Cardiac septum (tissue), 1 donor: ENCODE measurements at regions not wholly inside any gene's neighbourhood (a gene's known extent, or its start where the extent isn't known, plus 50 kb on each side); places are given as distances from the start of the nearest gene placed in this dataset.
"Not testable (repeated sequence)": the region's sequence is repeated elsewhere in the genome, so short reads cannot be mapped to it uniquely, and the experiment has no call there.

ENCODE experiments used
- DNase-seq: peaks from one replicate; pipeline ENCODE4 v3.0.0-alpha.2; 2020; ENCODE audit warnings: low spot score
- intact Hi-C: fragments of 100-400 bp; cut with DNase I; formaldehyde crosslinking; loops from one replicate; pipeline ENCODE4 v1.14.0; 2022
- donor health status: DM: no; HTN: no; CAD: no.

DNA sequence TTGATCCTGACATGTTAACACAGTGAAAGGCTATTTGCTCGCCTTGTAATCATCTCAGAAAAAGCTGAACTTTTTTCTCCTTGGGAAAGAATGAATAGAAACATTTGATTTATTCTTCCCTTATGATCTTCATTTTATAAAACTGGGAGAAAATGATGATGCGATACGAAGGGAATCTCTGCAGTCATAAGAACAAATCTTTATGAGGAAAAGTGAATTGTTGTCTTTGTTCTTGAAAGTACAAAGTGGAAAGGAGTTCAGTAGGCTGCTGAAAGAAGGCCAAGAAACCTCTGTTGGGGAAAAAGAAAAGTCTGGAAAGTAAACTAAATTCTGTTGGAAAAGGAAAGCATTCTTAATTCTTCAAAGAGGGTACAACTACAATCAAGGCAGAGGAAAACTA, 248.8 kb downstream of the NSUN3 start:
- DNase-seq: no peak
- intact Hi-C loops: no loop called here

DNA sequence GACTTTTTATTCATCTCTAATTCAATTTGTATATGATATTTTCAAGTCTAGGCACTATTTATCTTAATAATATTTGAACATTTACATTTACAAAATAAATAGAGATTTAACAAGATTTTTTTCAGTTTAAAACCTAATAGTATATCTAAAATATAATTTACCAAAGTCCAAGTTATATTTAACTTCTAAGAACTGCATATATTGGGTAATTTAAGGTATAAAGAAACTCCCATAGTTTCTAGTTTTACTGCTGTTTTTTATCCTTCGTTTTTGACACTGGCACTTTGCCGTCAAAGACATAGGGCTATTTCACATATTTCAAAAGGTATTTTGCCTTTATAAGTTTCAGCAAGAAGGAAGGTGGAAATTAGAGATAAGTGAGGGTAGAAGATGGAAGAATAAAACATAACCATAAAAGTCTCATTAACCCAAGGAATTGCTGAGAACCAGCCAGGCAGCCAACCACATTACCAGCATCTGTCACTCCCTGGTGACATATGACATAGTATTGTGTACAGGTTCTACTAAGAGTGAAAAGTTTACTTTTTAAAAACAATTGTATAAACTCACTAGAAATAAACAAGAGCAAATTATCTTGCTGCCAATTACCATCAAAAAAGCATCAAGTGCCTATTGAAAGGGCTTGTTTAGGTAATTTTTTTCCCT, 251.5 kb downstream of the NSUN3 start:
- no peak for DNase-seq
- intact Hi-C loops: no loop called here

DNA sequence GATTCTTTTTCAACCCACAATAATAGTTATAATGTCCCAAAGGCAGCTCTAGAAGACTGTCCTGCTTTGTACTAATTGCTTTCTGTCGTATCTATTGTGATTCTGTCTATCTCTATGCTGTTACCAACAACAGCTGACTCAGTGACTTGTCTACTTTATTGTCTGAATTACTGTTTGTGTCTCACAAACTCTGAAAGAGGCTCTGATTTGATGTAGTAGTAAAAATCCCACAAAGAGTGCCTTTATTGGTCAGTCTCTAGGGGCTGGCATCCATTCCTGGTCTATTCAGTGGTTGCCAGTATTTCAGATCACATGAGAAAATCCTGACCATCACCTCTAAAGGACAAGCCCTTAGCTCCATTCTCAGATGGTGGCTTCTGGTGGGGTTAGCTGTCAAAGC, 254.2 kb downstream of the NSUN3 start:
- DNase-seq: no peak
- intact Hi-C loops: no loop called here

DNA sequence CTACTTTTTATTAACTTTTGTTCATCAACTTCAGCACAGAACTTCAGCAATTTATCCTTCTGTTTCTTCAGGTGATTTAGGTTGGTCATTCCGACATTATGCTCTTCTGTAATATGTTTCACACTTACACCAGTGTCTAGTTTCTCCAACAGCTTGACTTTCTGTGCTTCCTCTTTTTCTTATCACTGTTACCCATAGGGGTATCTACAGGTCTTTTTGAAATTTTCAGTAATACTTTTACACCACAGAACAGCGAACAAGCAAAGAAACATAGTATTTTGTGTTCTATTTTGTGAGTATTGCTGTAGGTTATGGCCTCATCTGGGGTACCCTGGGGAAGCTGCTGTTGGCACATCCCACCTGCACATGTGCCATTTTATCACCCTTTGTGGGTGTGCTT, 260.7 kb downstream of the NSUN3 start:
- no peak for DNase-seq
- intact Hi-C loops: no loop called here

DNA sequence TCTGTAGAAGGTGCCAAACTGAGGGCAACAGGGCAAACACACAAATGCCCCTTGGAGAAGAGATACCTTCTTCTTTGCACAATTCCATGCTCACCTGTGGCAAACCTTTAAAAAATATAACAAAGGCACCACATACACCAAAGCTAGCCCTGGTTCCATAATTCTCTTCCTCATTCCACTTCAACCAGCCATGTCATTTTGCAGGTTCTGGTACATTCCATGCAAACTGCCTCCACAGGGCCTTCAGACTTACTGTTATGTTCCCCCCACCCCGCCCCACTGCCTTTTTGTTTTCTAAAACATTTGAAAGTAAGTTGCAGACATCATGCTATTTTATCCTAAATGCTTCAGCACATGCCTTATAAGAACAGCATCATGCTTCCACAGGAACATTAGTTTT, 269.0 kb downstream of the NSUN3 start:
- no peak for DNase-seq
- intact Hi-C loops: no loop called here

DNA sequence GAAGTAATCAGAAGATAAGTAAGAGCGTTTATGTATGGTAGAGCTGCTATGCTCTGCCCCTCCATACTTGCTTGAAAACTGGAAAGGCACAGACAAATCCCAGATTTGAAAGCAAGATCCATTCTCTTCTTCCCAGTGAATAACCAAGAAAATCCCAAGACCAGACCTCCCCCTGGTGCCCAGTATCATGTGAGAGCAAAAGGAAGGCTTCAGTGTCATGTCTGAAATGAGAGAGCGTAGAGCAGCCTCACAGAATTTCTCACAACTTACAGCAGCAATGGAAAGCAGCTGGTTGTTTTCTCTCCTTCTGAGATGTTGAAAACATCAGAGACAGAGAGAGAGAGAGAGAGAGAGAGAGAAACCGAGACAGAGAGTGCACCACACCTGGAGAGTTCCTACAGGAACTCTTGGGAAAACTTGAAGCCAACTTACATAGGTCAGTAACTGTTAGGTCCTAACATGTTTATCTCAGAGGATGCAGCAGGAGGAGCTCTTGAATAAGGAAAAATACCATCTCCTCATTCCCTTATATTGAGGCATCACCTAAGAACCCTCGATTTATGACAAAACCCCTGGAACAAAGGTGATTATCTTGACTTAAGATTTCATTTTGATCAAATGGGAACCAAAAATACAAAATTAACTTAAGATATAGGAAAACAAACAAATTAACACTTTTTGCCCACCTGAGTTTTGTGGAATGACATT, 273.3 kb downstream of the NSUN3 start:
- intact Hi-C loops: loop anchor here (5.0 kb wide), 1 partner anchor 381 kb away; no protein-coding TSS in a partner anchor
- DNase-seq: no peak

DNA sequence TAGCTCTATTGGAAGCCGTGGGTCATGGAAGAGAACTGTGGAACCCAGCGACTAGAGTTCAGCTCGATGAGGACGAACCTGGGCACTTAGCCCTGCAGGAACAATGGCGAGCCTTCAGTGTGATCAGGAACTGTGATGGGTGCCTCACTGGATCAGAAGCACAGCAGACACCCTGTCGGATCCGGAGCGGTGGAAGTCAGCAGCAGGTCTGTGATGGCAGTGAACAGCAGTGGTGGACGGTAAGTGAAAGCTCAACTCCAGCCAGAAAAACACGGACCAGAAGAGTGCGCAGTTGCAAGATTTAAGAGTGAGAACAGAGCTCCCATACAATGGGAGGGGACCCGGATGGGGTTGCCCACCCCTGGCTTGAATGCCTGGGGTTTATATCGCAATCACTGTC, 282.2 kb downstream of the NSUN3 start:
- intact Hi-C loops: no loop called here
- no peak for DNase-seq

DNA sequence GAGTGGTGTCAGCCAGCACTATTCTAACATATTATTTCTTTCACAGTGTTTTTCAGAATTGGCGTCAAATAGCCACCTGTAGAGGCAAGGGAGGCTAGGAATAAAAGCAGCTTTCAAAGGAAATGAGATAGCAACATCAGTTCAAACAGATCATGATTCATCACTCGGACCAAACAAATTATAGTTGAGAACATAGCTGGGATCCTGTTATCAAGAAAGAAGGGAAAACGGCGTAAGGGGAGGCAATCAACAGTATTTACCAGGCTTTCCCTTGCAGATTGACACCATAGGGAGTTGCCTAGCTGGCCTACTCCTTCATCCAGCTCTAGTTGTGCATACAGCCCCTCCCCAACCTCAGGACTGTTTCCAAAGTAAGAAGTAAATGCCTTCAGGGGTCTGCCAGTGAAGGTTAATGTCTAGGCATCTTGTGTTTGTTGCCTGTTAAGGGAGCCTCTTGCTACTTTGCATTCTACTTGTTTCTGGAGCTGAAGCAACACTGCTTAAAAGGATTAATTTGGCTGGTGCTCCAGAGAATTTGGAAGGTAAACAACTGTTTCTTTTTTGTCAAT, 286.5 kb downstream of the NSUN3 start:
- DNase-seq: no peak
- intact Hi-C loops: no loop called here

DNA sequence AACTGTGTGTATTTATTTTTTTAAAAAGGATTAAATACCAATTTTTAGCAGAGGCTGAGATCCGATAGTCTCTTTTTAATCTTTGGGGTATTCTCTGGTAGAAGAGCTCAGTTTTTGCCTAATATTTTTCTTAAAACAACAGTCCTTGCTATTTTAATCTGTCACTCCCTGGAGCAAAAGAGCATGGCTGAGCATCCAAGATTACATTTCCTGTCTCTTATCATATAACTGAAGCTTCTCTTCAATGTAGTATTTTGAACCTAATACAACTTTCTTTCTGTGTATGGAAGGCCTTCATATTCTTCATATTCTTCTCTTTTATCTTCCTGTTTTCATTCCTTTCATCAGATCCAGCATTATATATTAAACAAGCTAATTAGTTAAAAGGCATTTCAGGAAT, 293.7 kb downstream of the NSUN3 start:
- intact Hi-C loops: no loop called here
- DNase-seq: no peak

DNA sequence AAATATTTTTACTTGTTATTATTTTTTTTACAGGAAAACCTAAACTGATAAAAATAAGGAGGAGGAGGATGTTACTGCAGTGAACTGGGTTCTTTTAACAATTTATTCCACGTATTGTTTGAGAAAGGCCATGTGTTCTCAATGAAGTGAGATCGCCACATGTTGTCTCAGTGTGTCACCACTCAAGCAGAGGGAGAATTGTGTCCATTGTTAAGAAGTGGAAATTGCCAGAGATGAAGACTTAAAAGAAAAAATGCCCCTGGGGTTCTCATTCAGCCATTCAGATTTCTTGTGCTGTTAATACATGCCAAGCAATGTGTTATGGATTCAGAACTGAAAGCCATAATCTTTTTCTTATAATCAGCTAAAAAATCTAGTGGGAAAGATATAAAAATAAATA, 297.1 kb downstream of the NSUN3 start:
- DNase-seq: no peak
- intact Hi-C loops: no loop called here

DNA sequence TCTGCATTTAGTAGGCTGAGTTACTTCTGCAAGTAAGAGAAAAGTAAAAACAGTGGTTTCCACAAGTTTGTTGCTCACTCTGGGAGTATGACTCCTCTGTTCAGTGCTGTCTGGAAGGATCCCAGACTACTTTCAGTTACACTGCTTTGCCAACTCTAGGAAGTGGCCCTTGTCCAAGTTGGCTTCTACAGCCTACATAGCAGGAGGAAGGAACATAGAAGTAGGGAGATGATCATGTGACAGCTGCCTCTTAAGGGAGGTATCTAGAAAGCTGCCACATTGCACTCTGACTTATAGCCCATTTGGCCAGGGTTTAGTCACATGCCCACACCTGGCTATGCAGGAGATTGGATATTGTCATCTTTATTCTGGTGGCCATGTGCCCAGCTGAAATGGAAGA, 298.1 kb downstream of the NSUN3 start:
- intact Hi-C loops: no loop called here
- DNase-seq: no peak

DNA sequence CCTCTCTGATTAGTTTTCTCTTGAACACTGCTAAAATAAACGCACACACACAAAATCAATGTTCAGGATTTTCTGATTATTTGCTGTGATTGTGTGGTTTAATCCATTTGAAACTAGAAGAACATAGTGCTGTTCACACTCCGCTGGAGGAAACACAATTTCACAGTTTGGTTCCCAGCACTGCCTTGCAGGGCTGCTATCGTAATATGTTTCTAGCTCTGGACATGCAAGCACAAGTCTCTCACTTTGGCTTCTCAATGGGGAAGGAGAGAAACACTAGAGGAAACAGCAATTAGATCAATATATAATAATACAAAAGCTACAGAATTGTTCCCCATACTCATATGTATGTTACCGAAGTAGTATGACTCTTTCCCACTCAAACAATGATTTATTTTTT, 299.5 kb downstream of the NSUN3 start:
- intact Hi-C loops: no loop called here
- DNase-seq: no peak

DNA sequence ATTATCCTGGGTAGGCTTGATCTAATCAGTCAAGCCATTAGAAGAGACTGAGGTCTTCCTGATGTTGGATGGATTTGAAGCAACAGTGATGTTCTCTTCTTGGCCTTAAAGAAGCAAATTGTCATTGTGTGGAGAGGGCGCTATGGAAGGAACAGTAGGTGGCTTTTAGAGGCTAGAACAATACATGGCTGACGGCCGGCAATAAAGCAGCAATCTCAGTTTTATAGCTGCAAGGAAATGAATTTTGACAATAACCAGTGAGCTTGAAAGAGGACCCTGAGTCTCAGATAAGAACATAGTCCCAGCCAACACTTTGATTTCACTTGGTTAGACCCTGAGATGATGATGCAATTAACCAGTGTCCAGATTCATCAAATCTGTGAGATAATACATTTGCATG, 302.1 kb downstream of the NSUN3 start:
- intact Hi-C loops: no loop called here
- no peak for DNase-seq

DNA sequence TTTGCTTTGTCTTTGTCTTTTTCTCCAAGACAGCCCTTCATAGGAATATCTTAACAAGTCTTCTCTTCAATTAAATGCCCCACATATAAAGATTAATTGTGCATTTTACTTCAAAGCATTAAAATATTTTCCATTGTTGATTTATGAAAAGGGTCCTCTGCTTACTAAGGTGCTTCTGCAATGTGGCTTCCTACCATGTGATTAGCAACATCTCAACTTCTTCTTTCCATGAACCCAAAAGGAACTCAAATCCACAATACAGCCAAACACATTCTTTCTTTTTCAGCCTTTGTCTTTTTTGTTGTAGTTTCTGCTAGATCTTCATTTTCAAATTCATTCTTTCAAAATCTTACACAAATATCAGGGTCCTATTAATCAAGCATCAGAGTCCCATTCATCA, 309.2 kb downstream of the NSUN3 start:
- intact Hi-C loops: no loop called here
- DNase-seq: no peak

DNA sequence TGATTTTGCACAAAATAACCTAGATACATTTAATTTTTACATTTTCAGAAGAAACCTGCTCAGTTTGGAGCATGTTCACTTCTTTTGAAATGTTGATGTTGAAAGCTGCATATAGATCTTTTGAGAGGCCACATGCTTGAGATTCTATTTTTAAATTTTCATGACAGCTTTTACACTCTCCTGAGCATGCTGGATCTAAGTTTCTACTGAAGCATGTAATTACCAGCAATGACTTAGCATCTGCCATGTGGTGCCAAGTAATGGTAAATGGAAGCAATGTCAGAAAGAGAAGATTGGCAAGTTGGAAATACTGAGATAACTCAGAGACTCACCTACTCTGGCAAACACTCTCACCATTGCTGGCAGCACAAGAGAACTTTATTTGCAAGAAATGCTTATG, 310.6 kb downstream of the NSUN3 start:
- intact Hi-C loops: no loop called here
- no peak for DNase-seq

DNA sequence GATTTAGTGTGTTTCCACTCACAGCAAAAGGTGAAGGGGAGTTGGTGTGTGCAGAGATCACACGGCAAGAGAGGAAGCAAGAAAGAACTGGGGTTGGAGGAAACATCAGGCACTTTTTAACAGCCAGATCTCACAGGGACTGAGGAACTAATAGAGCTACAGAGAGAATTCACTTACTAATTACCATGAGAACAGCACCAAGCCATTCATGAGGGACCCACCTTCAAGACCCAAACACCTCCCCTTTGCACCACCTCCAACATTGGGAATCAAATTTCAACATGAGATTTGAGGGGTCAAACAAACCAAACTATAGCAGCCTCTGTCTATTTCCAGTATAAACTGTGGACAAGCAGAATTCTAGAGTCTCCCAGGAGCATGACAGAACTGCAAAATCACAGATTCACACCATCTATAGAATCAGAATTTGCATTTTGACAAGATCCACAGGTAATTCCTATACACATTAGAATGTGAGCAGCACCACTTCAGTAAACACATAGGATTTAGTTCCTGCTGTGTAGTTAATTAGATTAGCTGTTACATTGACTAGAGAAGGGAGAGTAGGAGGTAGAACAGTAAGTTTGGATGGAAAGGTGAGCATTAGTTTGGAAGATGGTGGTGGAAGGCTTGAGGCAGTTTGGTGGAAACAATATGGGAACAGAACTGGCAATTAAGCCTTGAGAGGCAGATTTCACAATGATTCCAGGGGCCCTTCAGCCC, 311.7 kb downstream of the NSUN3 start:
- intact Hi-C loops: no loop called here

DNA sequence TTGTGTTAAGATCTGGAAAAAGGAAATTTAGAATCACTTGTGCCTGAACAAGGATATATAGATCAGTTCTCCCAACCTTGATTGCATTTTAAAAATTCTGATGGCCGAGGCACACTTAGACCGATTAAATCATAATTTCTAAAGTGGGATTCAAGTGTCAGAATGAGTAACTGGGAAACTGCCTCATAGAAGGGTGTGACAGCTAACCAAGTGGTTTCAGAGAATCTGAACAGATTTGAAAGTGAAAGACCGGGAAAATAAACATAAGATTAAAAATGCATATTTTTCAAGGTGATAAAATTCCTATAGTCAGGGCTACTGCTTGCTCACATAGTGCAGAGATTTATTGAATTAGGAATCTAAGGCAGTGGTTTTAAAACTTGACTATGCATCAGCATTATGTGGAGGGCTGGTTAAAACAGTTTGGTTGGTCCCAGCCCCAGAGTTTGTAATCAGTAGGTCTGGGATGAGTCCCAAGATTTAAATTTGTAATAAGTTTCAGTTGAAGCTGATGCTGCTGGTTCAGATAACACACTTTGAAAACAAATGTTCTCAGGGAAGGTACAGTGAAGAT, 314.3 kb downstream of the NSUN3 start:
- DNase-seq, intact Hi-C loops: not testable (repeated sequence)

More for the DNA sequence above, 311.7 kb downstream of the NSUN3 start:
- no peak for DNase-seq

DNA sequence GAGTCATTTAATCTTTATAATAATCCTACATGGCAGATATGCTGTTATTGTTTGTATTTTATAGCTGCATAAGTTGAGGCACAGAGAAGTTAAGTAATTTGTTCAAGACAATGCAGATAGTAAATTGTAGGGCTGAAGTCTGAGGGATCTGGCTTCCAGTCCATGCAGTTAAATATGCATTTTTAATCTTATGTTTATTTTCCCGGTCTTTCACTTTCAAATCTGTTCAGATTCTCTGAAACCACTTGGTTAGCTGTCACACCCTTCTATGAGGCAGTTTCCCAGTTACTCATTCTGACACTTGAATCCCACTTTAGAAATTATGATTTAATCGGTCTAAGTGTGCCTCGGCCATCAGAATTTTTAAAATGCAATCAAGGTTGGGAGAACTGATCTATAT, 315.0 kb downstream of the NSUN3 start:
- intact Hi-C loops, DNase-seq: not testable (repeated sequence)

DNA sequence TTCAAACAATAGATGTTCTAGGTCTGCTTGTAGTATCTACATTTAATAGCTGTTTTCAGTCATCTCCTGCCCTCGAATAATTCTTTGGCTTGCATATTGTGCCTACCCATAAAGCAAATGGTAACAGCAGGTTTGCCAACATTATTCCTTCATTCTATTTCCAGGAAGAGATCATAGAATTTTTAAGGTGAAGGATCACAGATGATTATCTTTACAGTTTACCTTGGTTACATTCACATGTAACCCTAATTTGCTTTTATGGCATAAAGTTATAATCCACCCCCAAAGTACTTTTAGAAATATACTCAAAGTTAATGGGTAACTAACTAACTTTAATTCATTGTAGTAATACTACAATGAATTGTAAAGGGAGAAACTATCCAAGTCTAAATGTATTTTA, 315.5 kb downstream of the NSUN3 start:
- intact Hi-C loops: no loop called here
- DNase-seq: no peak

DNA sequence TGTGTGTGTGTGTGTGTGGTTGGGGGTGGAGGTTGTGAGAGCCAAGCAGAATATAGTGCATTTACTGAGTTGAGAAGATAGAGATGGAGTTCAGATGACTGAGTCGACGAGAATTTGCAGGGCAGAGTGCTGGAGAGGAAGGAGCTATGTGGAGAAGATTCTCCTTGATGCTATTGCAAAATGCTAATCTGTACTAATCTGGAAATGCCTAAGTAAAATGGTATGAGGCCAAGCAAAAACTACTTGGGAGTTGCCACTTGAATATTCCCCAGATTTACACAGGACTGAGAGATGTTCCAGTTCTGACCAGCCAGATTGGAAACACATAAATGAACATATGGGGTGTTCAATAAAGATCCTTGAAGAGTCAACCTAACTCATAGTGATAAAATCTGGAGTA, 316.4 kb downstream of the NSUN3 start:
- no peak for DNase-seq
- intact Hi-C loops: no loop called here
